Trophoblast cell (in vitro differentiated cells and primary cell): ENCODE measurements at regions not wholly inside any gene's neighbourhood (a gene's known extent, or its start where the extent isn't known, plus 50 kb on each side); places are given as distances from the start of the nearest gene placed in this dataset.

Experiments used
- DNase-seq, 2 donors: peaks; one replicate each; pipeline ENCODE4 v3.0.0-alpha.2; 2016
- H2AFZ ChIP-seq: 2 replicates; pipeline ENCODE4 v1.6.1; 2013; ENCODE audit warnings: low read length, moderate library complexity, mild to moderate bottlenecking; ENCODE audit not compliant: insufficient read depth, poor library complexity
- H2AK5ac ChIP-seq: 2 replicates; pipeline ENCODE4 v1.6.1; 2013; ENCODE audit warnings: mild to moderate bottlenecking, low read length
- H2BK120ac ChIP-seq: 2 replicates; pipeline ENCODE4 v1.6.1; 2013; ENCODE audit warnings: low read length, mild to moderate bottlenecking, moderate library complexity; ENCODE audit not compliant: insufficient read depth, poor library complexity
- H2BK12ac ChIP-seq: 2 replicates; pipeline ENCODE4 v1.6.1; 2013; ENCODE audit warnings: mild to moderate bottlenecking, low read length, moderate library complexity
- H2BK5ac ChIP-seq: 2 replicates; pipeline ENCODE4 v1.6.1; 2013; ENCODE audit warnings: low read length, low read depth, moderate library complexity, mild to moderate bottlenecking; ENCODE audit not compliant: poor library complexity
- H3K14ac ChIP-seq: 2 replicates; pipeline ENCODE4 v1.6.1; 2013; ENCODE audit warnings: mild to moderate bottlenecking, low read length
- H3K18ac ChIP-seq: 2 replicates; pipeline ENCODE4 v1.6.1; 2013; ENCODE audit warnings: mild to moderate bottlenecking, low read length
- H3K23ac ChIP-seq: 2 replicates; pipeline ENCODE4 v1.6.1; 2013; ENCODE audit warnings: low read length
- H3K27ac ChIP-seq: 2 replicates; pipeline ENCODE4 v1.5.1; 2013; ENCODE audit warnings: low read depth, mild to moderate bottlenecking, inconsistent platforms, low read length, moderate library complexity
- H3K27me3 ChIP-seq: 2 replicates; pipeline ENCODE4 v1.6.1; 2013; ENCODE audit warnings: inconsistent platforms, mild to moderate bottlenecking, low read length, moderate library complexity; ENCODE audit not compliant: insufficient read depth
- H3K36me3 ChIP-seq, 2 experiments: 1 replicate in 1 of 2; 2 replicates in 1 of 2; pipeline ENCODE4 v1.6.1; 2013; ENCODE audit warnings: low read length in 2 of 2, mild to moderate bottlenecking in 2 of 2, moderate library complexity in 1 of 2; ENCODE audit not compliant: insufficient read depth in 2 of 2, control insufficient read depth in 1 of 2
- H3K4ac ChIP-seq: 2 replicates; pipeline ENCODE4 v1.6.1; 2013; ENCODE audit warnings: low read depth, mild to moderate bottlenecking, low read length, moderate library complexity
- H3K4me1 ChIP-seq, 2 experiments: 1 replicate in 1 of 2; 2 replicates in 1 of 2; pipeline ENCODE4 v1.6.1; 2013; ENCODE audit warnings: low read length in 2 of 2, mild to moderate bottlenecking in 2 of 2, moderate library complexity in 1 of 2; ENCODE audit not compliant: insufficient read depth in 2 of 2, control insufficient read depth in 1 of 2
- H3K4me2 ChIP-seq: 2 replicates; pipeline ENCODE4 v1.6.1; 2013; ENCODE audit warnings: inconsistent platforms, mild to moderate bottlenecking, low read length, moderate library complexity
- H3K4me3 ChIP-seq: 2 replicates; pipeline ENCODE4 v1.5.1; 2013; ENCODE audit warnings: mild to moderate bottlenecking, low read depth, low read length, inconsistent platforms
- H3K79me1 ChIP-seq: one replicate; pipeline ENCODE4 v1.6.1; 2013; ENCODE audit warnings: low read length
- H3K79me2 ChIP-seq: 2 replicates; pipeline ENCODE4 v1.6.1; 2013; ENCODE audit warnings: low read length, mild to moderate bottlenecking; ENCODE audit not compliant: control insufficient read depth, insufficient read depth, poor library complexity
- H3K9ac ChIP-seq: 2 replicates; pipeline ENCODE4 v1.6.1; 2013; ENCODE audit warnings: mild to moderate bottlenecking, low read length
- H3K9me3 ChIP-seq: 2 replicates; pipeline ENCODE4 v1.6.1; 2013; ENCODE audit warnings: low read depth, mild to moderate bottlenecking, control low read depth, inconsistent platforms, low read length; ENCODE audit not compliant: insufficient read depth
- H4K12ac ChIP-seq: 2 replicates; pipeline ENCODE4 v1.6.1; 2013; ENCODE audit warnings: low read depth, mild to moderate bottlenecking, low read length, moderate library complexity
- H4K8ac ChIP-seq: 2 replicates; pipeline ENCODE4 v1.6.1; 2013; ENCODE audit warnings: low read depth, mild to moderate bottlenecking, low read length, moderate library complexity
- H4K91ac ChIP-seq: one replicate; pipeline ENCODE4 v1.6.1; 2013; ENCODE audit warnings: low read depth, mild to moderate bottlenecking, low read length, moderate library complexity
- WGBS: extraction: QIAGEN DNeasy Blood & Tissue Kit; methylation state at CpG from one replicate; pipeline ENCODE4 v1.1.7; 2013; ENCODE audit warnings: missing lambda C conversion rate; ENCODE audit not compliant: insufficient read length, insufficient coverage; ENCODE audit errors: extremely low coverage; 5-methylcytosine and 5-hydroxymethylcytosine counted together

DNA sequence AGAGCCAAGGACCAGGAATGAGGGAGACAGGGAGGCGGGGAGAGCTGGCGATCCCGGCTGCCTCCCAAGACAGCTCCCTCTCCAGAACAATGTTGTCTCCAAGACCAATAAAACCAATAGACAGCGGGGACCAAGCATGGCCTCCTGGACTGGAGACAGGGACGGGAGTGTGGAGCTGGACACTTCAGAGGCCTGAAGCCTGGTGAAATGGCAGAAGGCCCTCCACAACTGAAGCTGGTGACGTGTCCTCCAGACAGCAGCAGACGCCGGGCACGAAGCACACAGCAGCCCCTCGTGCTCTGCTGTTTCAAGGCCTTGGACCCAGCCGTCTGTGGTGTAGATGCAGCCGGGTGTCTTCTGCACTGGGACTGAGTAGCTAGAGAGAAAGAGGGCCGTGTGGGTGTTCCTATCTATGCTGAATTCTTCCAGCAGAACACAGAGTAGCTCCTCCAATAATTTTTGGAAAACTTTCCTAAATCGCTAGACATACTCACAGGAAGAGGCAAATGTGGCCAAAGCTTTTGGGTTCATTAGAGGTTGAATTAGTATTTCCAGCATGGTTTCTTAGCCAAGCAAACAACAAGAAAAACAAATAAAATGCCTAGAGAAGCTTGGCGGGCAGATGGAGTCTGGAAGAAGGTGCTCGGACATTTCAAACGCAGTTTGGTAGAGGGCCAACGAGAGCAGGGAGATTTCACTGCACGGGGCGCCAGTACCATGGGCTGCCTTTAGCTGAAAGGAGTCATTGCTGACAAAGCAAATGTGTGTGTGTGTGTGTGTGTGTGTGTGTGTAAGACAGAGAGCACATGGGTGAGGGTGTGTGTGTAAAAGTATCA lies 570.4 kb downstream of the TCERG1L start:
- Histone ChIP-seq H3K4me2 (no peak overlapping the region), H3K79me1 (no peaks in the 10 kb centered on the region), H4K12ac (no peak overlapping the region), H3K4me3 (no peak overlapping the region), H3K27ac (no peak overlapping the region), H2BK12ac (no peak overlapping the region), H4K8ac (no peak overlapping the region), H2BK120ac (no peak overlapping the region), H3K36me3 (no peaks in the 10 kb centered on the region), H2AFZ (no peak overlapping the region), H3K27me3 (no peaks in the 10 kb centered on the region), H2BK5ac (no peak overlapping the region), H2AK5ac (no peak overlapping the region), H3K4me1 (no peaks in the 10 kb centered on the region), H3K9ac (no peak overlapping the region), H3K79me2 (no peaks in the 10 kb centered on the region), H3K14ac (no peak overlapping the region), H3K4ac (no peak overlapping the region), H4K91ac (no peak overlapping the region), H3K9me3 (peaks cover 1% of the 10 kb centered on the region), H3K18ac (no peak overlapping the region), H3K23ac (no peak overlapping the region)
- WGBS: no CpG with 5 or more reads among the region's 20 CpGs
- DNase-seq: no peak

DNA sequence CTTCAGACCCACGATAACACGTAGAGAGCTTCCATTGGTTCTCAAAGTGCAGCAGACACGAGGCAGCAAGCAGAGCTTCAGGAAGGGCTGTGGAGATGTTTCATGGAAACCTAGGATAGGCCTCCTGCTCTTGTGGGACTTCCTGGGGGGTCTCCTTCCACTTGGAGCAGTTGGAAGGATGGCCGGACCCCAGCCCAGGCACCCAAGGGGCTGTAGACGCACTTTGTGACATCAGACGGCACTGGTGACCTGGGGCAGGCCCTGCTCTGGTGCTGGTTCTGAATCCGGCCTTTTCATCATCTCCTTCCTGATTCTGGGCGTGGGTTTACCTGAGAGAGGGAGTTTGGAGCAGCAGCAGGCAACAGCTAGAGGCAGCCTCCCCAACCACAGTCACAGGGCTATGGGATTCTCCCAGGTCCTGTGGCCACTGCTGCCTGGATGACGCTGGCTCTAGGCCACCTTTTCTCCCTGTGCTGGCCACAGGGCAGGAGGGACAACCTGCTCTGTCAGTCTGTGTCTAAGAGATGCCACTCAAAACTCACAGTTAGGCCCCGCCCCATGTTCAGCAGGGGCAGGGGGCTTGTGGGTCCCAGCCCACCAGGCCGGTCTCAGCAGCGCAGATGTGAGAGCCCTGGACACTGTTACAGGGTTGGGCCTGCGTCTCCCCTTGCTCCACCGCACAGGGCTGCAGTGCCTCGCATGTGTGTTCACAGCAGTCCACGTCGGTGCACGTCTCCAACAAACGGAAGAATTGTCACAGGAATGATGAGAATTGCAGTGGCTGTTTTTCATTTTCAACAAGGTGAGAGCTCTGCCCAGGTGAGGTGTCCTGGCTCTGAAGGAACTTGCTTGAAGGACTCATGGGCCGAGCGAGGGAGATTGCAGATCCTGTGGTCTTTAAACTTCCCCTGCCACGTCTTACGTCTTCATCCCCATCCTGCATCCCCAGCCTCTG lies 569.3 kb downstream of the TCERG1L start:
- Histone ChIP-seq H3K27ac (no peak overlapping the region), H3K4me2 (no peak overlapping the region), H3K23ac (no peak overlapping the region), H2BK5ac (no peak overlapping the region), H4K91ac (no peak overlapping the region), H3K18ac (no peak overlapping the region), H3K9me3 (peaks cover 1% of the 10 kb centered on the region), H2AFZ (no peak overlapping the region), H3K27me3 (no peaks in the 10 kb centered on the region), H3K79me1 (no peaks in the 10 kb centered on the region), H3K4ac (no peak overlapping the region), H2BK120ac (no peak overlapping the region), H3K79me2 (no peaks in the 10 kb centered on the region), H3K14ac (no peak overlapping the region), H4K8ac (no peak overlapping the region), H3K9ac (no peak overlapping the region), H3K4me3 (no peak overlapping the region), H3K4me1 (no peaks in the 10 kb centered on the region), H3K36me3 (no peaks in the 10 kb centered on the region), H4K12ac (no peak overlapping the region), H2AK5ac (no peak overlapping the region), H2BK12ac (no peak overlapping the region)
- DNase-seq: no peak
- WGBS: no CpG with 5 or more reads among the region's 23 CpGs

DNA sequence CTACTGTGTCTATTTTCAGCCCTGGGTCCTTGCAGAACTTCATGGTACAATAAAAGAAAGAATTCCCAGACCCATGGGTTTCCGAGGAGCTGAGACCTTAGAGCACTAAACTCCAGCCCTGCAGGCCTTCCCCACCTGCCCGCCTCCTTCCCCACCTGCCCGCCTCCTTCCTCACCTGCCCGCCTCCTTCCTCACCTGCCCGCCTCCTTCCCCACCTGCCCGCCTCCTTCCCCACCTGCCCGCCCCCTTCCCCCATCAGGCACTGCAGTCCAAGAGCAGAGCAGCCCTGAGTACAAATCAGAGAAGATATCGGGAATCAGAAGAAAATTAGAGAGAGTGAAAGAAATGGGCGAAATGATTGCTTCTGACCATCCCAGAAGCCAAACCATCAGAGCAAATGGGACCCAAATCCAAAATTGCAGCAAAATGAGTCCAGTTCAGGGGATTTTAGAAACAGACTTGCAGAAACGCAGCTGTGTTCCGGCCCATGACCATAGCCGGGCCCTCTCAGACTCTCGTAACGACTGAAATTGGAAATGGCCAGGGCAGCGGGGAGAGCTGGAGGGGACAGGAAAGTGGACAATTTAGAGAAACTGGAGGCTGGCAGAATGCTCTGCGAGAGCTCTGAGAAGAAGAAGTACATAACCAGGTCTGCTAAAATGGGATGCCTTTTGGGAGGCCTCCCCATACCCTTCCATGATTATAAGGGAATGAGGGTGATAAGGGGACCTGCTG lies 568.4 kb downstream of the TCERG1L start:
- Histone ChIP-seq H3K27me3 (no peaks in the 10 kb centered on the region), H3K23ac (no peak overlapping the region), H3K79me2 (no peaks in the 10 kb centered on the region), H3K27ac (no peak overlapping the region), H3K14ac (no peak overlapping the region), H3K36me3 (no peaks in the 10 kb centered on the region), H2AK5ac (no peak overlapping the region), H3K4me1 (no peaks in the 10 kb centered on the region), H4K8ac (no peak overlapping the region), H3K4me3 (no peak overlapping the region), H4K91ac (no peak overlapping the region), H2BK5ac (no peak overlapping the region), H3K79me1 (no peaks in the 10 kb centered on the region), H3K9ac (no peak overlapping the region), H3K4me2 (no peak overlapping the region), H4K12ac (no peak overlapping the region), H3K9me3 (peaks cover 1% of the 10 kb centered on the region), H3K4ac (no peak overlapping the region), H3K18ac (no peak overlapping the region), H2BK120ac (no peak overlapping the region), H2AFZ (no peak overlapping the region), H2BK12ac (no peak overlapping the region)
- WGBS: no CpG with 5 or more reads among the region's 16 CpGs
- no peak for DNase-seq

DNA sequence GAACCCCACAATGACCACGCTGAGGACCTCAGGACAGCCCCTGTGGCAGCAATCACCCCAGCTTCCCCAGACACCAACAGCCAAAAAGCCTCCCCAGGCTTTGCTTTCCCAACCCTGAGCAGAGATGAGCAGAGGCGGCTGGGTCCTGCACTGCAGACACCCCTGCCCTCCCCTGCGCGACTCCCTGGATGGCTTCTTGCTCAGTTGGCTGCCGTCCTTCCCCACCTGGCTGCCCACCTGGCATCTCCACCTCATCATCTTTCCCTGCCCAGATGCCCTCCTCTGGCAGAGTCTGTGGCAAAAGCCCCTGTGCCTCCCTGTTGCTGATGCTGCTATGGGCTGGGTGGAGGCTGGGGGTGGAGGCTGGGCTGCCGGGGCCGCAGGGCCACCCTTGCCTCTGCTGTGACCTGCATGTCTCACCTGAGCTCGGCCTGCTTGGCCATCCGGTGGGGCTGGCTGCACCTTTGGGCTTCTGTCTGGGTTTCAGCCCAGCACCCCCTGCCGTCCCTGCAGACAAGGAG lies 567.7 kb downstream of the TCERG1L start:
- Histone ChIP-seq H3K9me3 (peaks cover 1% of the 10 kb centered on the region), H2BK120ac (no peak overlapping the region), H3K18ac (no peak overlapping the region), H3K4me3 (no peak overlapping the region), H2AFZ (no peak overlapping the region), H3K4me1 (no peaks in the 10 kb centered on the region), H3K36me3 (no peaks in the 10 kb centered on the region), H3K79me2 (no peaks in the 10 kb centered on the region), H4K12ac (no peak overlapping the region), H3K9ac (no peak overlapping the region), H2AK5ac (no peak overlapping the region), H3K23ac (no peak overlapping the region), H4K91ac (no peak overlapping the region), H3K4me2 (no peak overlapping the region), H3K79me1 (no peaks in the 10 kb centered on the region), H3K4ac (no peak overlapping the region), H4K8ac (no peak overlapping the region), H2BK5ac (no peak overlapping the region), H3K14ac (no peak overlapping the region), H3K27me3 (no peaks in the 10 kb centered on the region), H3K27ac (no peak overlapping the region), H2BK12ac (no peak overlapping the region)
- no peak for DNase-seq
- WGBS: no CpG with 5 or more reads among the region's 10 CpGs
